PC-3 (cell line): ENCODE measurements at regions not wholly inside any gene's neighbourhood (a gene's known extent, or its start where the extent isn't known, plus 50 kb on each side); places are given as distances from the start of the nearest gene placed in this dataset.

Experiments
- CTCF ChIP-seq: fragments of 300-600 bp; sonication (generic); conservative IDR thresholded peaks from 2 replicates; pipeline ENCODE4 v1.5.1; 2017; ENCODE audit warnings: antibody characterized with exemption, low read depth, mild to moderate bottlenecking, low read length
- EZH2 ChIP-seq: fragments of 300-600 bp; sonication (generic); IDR thresholded peaks from one replicate; pipeline ENCODE4 v1.6.1; 2017; ENCODE audit warnings: antibody characterized with exemption, mild to moderate bottlenecking, low read length; ENCODE audit not compliant: unreplicated experiment
- EZH2phosphoT487 ChIP-seq: fragments of 300-600 bp; sonication (generic); IDR thresholded peaks from 2 replicates; pipeline ENCODE4 v1.6.1; 2018; ENCODE audit warnings: mild to moderate bottlenecking, antibody characterized with exemption, low read length, borderline replicate concordance

- TF ChIP-seq CTCF (no peak), EZH2 (no peak), EZH2phosphoT487 (no peak)
Observed at GRCh38 chr15:100726421-100727190, 124.2 kb downstream of the ASB7 start.
